Heart right ventricle (tissue), 16 donors: ENCODE measurements at regions not wholly inside any gene's neighbourhood (a gene's known extent, or its start where the extent isn't known, plus 50 kb on each side); places are given as distances from the start of the nearest gene placed in this dataset.

ENCODE experiments used
- ATAC-seq, 8 donors: fragments of 200-7000 bp; cut with Tn5 transposase; one replicate each; pipeline ENCODE4 v1.9.1; 2020; ENCODE audit warnings: mild to moderate bottlenecking in 8 of 8, moderate library complexity in 8 of 8, moderate number of reproducible peaks in 1 of 8
- DNase-seq, 2 donors: peaks; one replicate each; pipeline ENCODE4 v3.0.0-alpha.2; 2020
- H3K27ac ChIP-seq, 10 donors: fragments of 200-600 bp; sonication (generic) in 2 of 10; one replicate each; pipeline versions ENCODE4 v1.5.0 to v1.8.0; 2020 to 2022; ENCODE audit warnings: mild to moderate bottlenecking in 3 of 10
- H3K27me3 ChIP-seq, 7 donors: fragments of 200-600 bp; one replicate each; pipeline ENCODE4 v1.8.0; 2021 to 2022; ENCODE audit warnings: mild to moderate bottlenecking in 2 of 7
- H3K36me3 ChIP-seq, 9 donors: fragments of 200-600 bp; sonication (generic) in 1 of 9; one replicate each; pipeline versions ENCODE4 v1.5.0 to v1.8.0; 2020 to 2022; ENCODE audit warnings: mild to moderate bottlenecking in 2 of 9
- H3K4me1 ChIP-seq, 9 donors: fragments of 200-600 bp; sonication (generic) in 1 of 9; one replicate each; pipeline versions ENCODE4 v1.5.0 to v1.8.0; 2020 to 2022; ENCODE audit warnings: mild to moderate bottlenecking in 4 of 9
- H3K4me3 ChIP-seq, 10 donors: fragments of 200-600 bp; sonication (generic) in 2 of 10; one replicate each; pipeline versions ENCODE4 v1.5.0 to v1.8.0; 2020 to 2022; ENCODE audit warnings: mild to moderate bottlenecking in 7 of 10, moderate library complexity in 2 of 10
- H3K9me3 ChIP-seq, 11 donors: fragments of 200-600 bp in 10 of 11; sonication (generic) in 2 of 11; one replicate each; pipeline versions ENCODE4 v1.5.0 to v1.8.0; 2013 to 2022; ENCODE audit warnings: mild to moderate bottlenecking in 2 of 11, control low read depth in 1 of 11, moderate library complexity in 1 of 11
- WGBS, 2 donors: extraction: QIAGEN DNeasy Blood & Tissue Kit; methylation state at CpG; one replicate each; pipeline ENCODE4 v1.1.7; 2013; ENCODE audit warnings: inconsistent platforms in 1 of 2; 5-methylcytosine and 5-hydroxymethylcytosine counted together
- intact Hi-C, 10 donors: fragments of 100-400 bp; cut with DNase I; formaldehyde crosslinking; loops; one replicate each; pipeline versions ENCODE4 v1.11.1 to v1.14.2; 2022
- TF ChIP-seq, protein P1 (sequence below), 9 donors: fragments of 200-600 bp; sonication (generic) in 2 of 9; IDR thresholded peaks; one replicate each; pipeline versions ENCODE4 v1.5.0 to v1.8.0; 2021 to 2022; ENCODE audit warnings: antibody characterized with exemption in 9 of 9, mild to moderate bottlenecking in 5 of 9, moderate library complexity in 1 of 9
- donor health status: Arrhythmogenic right ventricular cardiomyopathy.
- donor health status: ischemic (EF 13 %, LVEDD 7.1; RV severe dilation, severe dysfunction).
- donor health status: healthy with polysubstance abuse.
- donor health status: DM: no; HTN: yes; CAD: no.
- donor health status: DM: no; HTN: no; CAD: no.
- donor health status: ischemic (EF 25% LVEDD 6.9; RV normal size, moderate dysfunction).
- donor health status: ischemic (EF 25% LVEDD 5.7; RV mildly dilated, moderate dysfunction).
- donor health status: healthy.
- donor health status: DM: yes; HTN: yes; CAD: no.
- donor health status: Ischemic cardiomyopathy.
- donor health status: ischemic (EF 35%, LVEDD 5.7; RV mildly dilated, moderate dysfunction).
- donor health status: nonischemic (EF 11% LVEDD 7.7; RV severe dilation, severe dysfunction).
- donor health status: DM: yes; HTN: yes; CAD: no.
- donor health status: PGD.
- donor health status: ischemic (EF 29% LVEDD 5.4; RV normal size, mild dysfunction).
- donor health status: nonischemic (EF 23%, LVEDD 6.1; RV moderate dilation, normal function).

DNA sequence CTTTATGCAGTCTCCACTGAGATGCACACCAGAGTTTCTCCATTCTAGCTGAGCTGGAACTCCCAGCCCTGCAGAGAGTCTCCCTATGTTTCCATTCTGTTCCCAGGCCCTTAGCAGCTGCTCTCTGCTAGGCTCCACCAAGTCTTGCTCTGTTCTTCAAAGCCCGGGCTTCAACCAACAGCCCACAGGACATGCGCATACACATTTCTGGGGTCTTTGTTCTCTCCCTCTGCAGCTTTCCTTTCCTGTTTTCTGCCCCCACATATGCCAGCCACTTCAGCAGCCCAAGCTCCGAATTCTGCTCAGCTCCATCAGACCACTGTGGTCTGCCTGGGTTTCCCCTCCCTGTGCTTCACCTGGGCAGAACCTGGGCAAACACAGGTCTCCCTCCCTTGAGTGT is 205.9 kb downstream of the CBLN1 start:
- ATAC-seq (no peak), DNase-seq (no peak)
- H3K9me3 ChIP-seq: peaks cover 0 to 25% (median 6%) of the 10 kb centered on the region in 11 donors
- H3K4me1 ChIP-seq: no peaks in the 10 kb centered on the region
- no peaks in the 10 kb centered on the region for H3K36me3 ChIP-seq
- TF ChIP-seq, protein P1, sequence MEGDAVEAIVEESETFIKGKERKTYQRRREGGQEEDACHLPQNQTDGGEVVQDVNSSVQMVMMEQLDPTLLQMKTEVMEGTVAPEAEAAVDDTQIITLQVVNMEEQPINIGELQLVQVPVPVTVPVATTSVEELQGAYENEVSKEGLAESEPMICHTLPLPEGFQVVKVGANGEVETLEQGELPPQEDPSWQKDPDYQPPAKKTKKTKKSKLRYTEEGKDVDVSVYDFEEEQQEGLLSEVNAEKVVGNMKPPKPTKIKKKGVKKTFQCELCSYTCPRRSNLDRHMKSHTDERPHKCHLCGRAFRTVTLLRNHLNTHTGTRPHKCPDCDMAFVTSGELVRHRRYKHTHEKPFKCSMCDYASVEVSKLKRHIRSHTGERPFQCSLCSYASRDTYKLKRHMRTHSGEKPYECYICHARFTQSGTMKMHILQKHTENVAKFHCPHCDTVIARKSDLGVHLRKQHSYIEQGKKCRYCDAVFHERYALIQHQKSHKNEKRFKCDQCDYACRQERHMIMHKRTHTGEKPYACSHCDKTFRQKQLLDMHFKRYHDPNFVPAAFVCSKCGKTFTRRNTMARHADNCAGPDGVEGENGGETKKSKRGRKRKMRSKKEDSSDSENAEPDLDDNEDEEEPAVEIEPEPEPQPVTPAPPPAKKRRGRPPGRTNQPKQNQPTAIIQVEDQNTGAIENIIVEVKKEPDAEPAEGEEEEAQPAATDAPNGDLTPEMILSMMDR (IDR thresholded peaks at IDR 0.05): no peak
- H3K27ac ChIP-seq: no peak overlapping the region
- H3K4me3 ChIP-seq: no peak overlapping the region
- intact Hi-C loops: no loop called here
- H3K27me3 ChIP-seq: no peaks in the 10 kb centered on the region
- WGBS, 2 donors: 78 to 79% methylated on average over 3 of the region's 3 CpGs

GRCh38 chr16:49068224-49068623 is 213.4 kb downstream of the CBLN1 start:
- no peak for DNase-seq
- Histone ChIP-seq H3K9me3 (peaks cover 0 to 11% (median 0%) of the 10 kb centered on the region in 11 donors), H3K27ac (no peak overlapping the region), H3K4me3 (no peak overlapping the region), H3K27me3 (no peaks in the 10 kb centered on the region), H3K4me1 (no peaks in the 10 kb centered on the region), H3K36me3 (no peaks in the 10 kb centered on the region)
- no peak for ATAC-seq
- TF ChIP-seq, protein P1 (IDR thresholded peaks at IDR 0.05): no peak
- 82 to 85% methylated on average over 5 of the region's 5 CpGs for WGBS, 2 donors
- intact Hi-C loops: no loop called here

GRCh38 chr16:49067776-49068175 is 213.9 kb downstream of the CBLN1 start:
- ATAC-seq (peak in 6 of 8 donors; percentile 33 to 89 (median 66)), DNase-seq (peak in 1 of 2 donors; percentile 13)
- Histone ChIP-seq H3K27me3 (no peaks in the 10 kb centered on the region), H3K27ac (no peak overlapping the region), H3K4me3 (no peak overlapping the region), H3K4me1 (no peaks in the 10 kb centered on the region), H3K9me3 (peaks cover 0 to 11% (median 0%) of the 10 kb centered on the region in 11 donors), H3K36me3 (no peaks in the 10 kb centered on the region)
- TF ChIP-seq, protein P1 (IDR thresholded peaks at IDR 0.05): no peak
- WGBS, 2 donors: 47 to 63% methylated on average over 4 of the region's 4 CpGs
- intact Hi-C loops: no loop called here

DNA sequence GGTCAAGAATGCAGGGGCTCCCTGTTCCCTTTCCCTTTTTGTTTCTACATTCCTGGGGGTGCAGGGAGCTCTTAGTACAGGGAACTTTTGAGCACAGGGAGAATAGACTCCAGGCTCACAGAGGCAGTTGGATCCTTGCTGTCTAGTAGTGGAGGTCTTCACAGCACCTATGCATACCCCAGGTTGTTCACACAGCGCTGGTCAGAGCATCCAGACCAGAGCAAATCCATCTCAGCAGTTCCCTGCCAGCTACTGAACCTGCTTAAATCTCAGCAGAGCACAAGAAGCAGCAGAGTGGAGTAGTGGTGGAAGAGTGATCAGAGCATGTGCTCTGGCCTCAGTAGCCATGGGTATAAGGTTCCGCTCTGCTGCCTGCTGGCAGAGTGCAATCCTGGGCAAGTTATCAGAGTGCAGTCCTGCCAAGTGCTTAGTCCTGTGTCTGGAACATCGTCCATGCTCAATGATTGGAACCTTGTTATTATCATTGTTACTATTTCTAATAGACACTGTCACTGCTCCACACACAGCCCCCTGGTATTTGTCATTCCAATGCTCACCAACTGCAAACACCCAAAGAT is 220.4 kb downstream of the CBLN1 start:
- Histone ChIP-seq H3K4me3 (no peak overlapping the region), H3K4me1 (peaks cover 0 to 4% (median 0%) of the 10 kb centered on the region in 9 donors), H3K36me3 (no peaks in the 10 kb centered on the region), H3K27ac (no peak overlapping the region), H3K9me3 (no peaks in the 10 kb centered on the region), H3K27me3 (no peaks in the 10 kb centered on the region)
- intact Hi-C loops: no loop called here
- TF ChIP-seq, protein P1 (IDR thresholded peaks at IDR 0.05): peak in 2 of 9 donors; percentile 16 to 18
- DNase-seq (peak; percentile 36 to 42), ATAC-seq (peak; percentile 74 to 98 (median 94))
- WGBS, 2 donors: 59% methylated on average over 3 of the region's 3 CpGs
